GM18861 (cell line): ENCODE measurements at regions not wholly inside any gene's neighbourhood (a gene's known extent, or its start where the extent isn't known, plus 50 kb on each side); places are given as distances from the start of the nearest gene placed in this dataset.

Source experiments
- ATAC-seq: cut with Tn5 transposase; IDR thresholded peaks from one replicate; pipeline ENCODE4 v1.9.1; 2021; ENCODE audit not compliant: unreplicated experiment

DNA sequence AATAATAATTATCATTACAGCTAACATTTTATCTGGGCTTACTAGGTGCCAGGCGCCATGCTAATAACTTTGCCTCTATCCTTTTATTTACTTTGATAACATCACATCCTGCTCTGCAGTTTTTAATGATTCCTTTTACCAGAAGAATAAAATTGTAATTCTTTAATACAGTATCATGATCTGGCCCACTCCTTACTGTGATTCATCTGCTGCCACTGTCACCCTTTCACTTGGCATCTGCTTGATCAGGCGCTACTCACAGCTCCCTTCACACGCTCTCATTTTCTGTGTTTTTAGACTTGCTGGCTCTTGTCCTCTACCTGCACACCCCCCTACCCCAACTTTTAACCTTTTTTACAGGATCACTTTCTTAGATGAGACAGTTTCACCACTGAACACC, 167.5 kb downstream of the NTMT2 start:
- ATAC-seq, result no peak

DNA sequence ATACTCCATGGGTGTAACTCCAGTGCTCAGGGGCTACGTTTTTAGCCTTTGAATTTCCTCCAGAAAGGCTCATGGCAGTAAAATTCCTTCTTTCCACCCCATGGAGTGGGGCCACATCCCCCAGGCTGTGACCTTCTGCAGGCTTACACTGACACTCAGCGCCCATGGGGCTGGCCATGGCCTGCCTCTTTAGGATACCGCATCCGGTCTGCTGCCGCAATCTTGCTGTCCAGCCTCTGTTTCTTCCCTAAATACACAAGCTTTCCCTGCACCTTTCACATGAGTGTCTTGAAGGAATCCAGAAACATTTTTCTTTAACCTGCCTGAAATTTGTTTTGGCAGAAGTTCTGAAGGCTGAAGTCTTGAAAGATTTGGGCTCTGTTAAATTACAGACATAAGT, 170.5 kb downstream of the NTMT2 start:
- no peak for ATAC-seq

DNA sequence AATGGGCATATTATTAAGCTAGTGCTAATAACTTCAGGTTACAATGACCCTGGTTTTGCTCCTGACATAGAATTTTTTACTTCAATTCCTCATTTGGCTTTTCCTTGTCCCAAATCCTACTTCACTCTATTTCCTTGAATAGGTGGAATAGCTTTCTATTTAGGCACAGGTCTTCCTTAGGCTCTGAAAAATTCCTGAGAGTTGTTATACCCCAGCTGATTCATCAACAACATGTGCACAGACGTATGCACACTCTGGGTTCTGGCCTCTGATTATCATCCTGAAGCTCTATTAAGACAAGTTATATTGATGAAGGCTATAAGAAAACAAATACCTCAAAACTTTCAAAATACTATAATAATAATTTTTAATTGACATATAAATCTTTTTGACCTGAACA, 172.4 kb downstream of the NTMT2 start:
- no peak for ATAC-seq

DNA sequence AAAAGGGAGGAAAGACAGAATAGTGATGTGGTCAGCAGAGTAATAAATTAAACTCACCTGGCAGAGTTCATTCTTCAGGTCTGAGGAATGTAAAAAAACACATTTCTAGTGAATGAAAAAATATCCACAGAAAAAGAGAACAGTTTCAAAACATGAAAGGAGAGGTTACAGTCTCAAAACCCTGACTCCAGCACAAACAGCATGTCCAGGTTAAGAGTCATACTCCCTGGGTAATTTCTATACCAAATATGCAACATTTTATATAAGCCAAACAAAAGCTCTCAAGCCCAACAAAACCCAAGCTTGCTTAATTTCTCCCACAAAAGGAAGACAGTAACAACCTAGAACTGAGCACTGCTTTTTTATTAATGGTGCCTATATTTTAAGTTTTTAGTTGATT, 173.0 kb downstream of the NTMT2 start:
- no peak for ATAC-seq

DNA sequence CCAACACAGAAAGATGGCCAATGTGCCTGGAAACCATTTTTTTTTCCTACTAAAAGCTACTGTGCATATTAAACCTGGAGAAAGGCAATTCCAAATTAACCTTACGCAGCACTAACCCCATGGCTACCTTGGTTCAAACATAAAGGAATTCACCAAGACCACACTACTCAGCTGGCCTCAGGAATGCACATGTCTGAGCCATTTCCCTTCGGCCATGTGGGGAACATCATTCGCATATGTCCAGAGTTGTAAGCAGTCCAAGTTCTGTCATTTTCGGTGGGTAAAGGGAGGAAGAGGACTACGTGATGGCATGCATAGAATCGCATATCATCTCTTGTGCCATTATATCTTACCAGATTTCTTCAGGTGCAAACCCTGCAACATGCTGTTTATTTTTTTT, 175.4 kb downstream of the NTMT2 start:
- ATAC-seq, result no peak

DNA sequence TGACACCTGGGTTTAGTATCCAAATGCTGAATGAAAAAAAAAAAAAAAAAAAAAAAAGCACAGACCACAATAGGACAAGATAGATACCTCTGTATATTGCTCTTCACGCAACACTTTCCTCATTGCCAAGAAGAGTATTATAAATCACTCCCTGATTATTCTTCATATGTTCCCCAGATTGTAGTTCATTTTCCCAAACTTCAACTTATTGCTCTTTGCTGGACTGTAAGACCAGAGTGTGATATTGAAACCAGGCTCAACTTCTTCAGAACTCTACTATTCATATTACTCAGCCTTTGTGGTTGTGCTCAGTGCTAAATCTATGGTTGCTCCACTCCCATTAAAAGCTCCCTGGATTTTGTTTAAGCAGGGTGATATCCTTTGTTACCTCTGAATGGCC, 180.4 kb downstream of the NTMT2 start:
- no peak for ATAC-seq

DNA sequence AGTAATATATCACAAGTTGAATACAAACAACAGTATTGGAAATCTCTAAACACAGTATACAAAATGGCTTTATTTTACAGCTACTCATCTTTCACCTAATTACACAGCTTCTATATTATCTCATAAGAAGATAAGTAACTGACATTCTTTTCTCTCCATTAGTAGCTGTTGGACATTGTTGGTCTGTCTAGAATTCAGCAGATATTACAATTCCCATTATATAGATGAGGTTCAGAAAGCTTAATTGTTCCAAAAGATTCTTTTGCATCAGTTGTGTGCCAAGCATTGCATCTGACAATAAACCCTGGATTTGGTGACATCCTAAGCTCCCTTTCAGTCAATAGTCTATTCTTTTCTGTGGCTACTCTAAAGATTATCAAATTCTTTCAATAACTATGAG, 187.0 kb downstream of the NTMT2 start:
- ATAC-seq, result no peak

DNA sequence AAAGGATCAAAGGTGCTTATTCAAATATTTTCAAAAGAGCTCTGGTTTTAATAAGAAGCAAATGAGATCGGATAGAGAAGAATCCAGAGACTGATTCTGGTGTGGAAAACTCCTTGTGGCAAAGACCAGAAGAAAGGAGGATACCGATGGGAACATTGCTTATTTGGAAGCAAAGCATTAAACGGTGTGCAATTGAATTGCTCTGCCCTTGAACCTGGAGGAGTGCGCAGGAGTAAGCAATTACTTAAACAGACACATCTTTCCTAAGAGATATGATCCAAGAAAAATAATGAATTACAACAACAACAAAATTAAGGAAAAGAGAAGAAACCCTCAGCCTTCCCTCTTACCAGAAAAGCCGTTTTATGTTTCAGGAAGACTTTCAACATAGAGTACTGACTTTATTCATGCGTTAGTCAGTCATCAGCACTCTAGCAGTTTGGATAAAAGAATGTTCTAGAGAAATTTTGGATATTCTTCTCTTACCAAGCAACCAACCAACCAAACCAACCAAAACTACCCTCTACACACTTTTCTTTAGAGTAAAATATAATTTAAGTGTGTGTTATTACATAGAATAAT, 191.7 kb downstream of the NTMT2 start:
- ATAC-seq, result no peak

DNA sequence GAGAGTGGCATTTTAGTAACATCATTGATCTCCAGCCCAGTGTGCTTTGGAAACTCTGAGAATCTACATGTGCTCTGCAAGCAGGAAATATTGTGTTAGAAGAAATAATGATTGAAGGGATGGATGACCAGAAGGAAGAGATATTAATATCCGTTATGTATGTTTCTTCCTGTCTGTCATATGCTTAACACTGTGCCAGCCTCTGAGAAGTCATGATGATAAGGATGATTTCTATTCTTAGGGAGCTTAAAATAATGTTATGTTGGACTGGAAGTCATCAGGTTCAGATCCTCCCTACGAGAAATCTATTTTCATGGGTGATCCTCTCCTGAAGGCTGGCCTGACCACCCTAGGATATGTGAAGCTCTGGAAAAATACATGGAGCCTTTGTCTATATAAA, 192.4 kb upstream of the GORAB start:
- no peak for ATAC-seq

DNA sequence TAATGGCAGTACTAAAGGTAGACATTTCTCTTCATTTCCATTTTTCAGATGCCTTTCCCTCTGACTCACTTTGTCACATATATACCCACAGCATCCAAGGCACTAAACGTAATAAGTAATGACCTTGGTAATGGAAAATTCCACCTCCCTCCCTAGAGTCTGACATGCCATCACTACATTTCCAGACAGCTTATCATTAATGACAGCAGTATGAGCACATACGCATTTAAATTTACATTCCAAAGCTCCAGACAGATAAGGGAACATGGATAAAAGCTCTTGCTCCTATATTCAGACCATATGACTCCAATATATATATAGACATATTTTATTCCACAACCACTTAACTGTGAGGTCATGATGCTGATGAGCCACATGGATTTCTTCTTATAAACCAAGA, 191.7 kb upstream of the GORAB start:
- no peak for ATAC-seq

DNA sequence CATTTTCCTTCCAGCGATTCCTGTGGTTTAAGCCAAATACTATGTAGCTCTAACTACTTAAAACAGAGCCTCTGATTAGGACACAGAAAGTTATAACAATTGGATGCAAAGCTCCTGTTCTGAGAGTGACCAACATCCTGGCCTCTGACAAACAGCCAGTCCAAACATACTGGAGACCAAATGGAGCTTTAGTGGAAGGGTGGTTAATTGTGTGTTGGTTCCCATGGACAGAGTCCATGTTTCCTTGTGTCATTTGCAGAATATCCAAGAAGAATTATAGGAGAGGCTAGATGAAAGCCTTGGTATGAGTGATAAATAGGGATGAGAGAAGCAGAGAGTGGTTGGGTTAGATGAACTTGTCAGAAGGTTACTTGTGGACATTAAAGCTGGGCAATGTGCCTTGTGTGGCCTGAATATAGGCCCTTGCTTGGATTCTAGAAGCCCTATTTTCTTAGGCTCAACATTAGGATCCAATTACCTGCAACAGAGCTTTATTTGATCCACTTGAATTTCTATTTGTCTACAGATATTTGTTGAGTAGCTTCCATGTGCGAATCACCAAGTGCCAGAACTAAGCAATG, 180.5 kb upstream of the GORAB start:
- no peak for ATAC-seq

DNA sequence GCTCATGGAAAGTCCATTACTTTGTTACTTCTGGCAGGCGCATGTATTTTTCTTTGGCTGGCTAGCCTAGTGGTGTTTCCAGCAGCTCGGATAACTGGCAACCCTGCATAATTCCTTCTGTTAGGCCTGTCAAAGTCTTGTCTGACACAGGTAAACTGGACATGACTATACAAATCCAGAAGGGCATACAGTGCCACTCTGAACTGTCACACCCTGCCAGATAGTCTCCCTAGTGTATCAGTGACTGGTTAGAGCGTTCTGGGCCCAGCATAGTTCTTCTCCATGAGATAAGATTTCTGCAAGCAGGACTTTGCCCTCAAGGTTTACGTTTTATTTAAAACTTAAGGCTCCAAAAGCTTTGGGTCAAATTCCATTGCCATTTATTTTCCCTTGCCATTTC, 177.7 kb upstream of the GORAB start:
- no peak for ATAC-seq

DNA sequence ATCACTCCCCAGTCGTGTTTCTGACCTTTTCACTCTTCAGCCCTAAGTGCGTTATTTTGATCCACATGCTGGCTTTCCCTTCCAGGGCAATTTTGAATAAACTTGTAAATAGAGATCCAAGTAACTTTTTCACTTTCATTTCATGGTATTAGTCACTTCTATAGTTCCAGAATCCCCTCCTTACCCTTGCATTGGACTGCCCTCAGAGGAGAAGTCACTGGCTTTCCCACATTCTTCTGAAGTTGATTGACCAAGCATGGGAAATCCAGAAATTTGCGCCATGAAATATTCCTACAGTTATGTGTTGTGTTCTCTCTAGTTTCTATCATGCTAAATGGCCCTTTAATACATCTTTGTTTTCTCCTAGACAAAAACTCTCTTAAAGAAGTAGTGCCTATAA, 177.3 kb upstream of the GORAB start:
- ATAC-seq, result no peak

DNA sequence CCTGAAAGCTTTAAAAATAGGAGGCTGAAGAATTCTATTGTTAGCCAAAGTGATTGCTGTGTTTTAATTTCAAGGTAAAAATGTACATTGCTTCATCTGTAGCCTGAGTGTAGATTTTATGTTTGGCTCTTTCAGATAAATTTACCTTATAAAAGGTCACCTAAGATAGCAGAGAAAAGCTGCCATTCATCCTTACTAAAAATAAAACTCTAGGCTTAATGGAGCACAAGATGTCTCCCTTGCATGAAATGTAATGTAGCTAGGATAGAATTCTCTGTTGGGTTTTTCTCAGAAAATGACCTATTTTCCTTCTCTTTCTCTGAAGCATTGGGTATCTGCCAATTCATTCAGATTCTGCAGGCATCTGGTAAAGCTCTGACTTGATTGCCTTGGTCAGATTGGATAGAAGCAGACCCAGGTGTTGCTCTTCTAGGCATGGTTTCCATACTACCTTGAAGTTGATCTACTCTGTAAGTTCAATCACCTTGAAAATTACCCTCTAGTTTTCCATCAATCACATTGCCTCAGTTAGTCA, 176.6 kb upstream of the GORAB start:
- ATAC-seq, result no peak

DNA sequence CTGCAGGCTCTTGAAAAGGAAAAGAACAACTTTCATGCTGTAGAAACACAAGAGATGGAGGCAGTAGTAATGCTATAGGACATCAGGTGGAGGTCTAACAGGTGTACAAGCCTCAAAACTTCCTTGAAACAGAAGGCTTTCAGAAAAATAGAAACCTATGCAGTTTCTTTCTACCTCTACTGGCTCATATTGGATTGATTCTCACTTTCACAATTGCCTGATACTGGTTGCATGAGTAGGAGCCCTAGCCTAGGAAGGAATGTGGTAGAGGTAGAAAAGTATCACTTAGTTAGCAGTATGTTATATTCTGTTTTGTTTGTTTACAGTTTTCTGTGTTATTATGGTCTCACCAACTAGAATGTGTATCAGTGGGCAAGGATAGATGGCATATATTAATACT, 175.4 kb upstream of the GORAB start:
- no peak for ATAC-seq

DNA sequence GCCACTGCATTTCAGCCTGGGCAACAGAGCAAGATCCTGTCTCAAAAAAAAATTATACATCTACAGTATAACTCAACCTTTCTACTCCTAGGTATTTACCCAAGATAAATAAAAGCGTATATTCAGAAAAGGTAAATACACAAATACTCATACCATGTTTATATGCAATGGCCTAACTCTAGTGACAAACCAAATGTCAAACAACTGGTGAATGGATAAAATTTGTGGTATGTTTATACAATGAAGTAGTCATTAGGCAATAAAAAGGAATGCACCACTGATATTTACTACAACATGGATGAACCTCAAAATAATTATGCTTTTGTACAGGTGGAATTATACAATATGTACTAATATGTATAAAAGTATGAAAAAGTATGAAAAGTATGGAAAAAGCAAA, 174.2 kb upstream of the GORAB start:
- ATAC-seq, result no peak

DNA sequence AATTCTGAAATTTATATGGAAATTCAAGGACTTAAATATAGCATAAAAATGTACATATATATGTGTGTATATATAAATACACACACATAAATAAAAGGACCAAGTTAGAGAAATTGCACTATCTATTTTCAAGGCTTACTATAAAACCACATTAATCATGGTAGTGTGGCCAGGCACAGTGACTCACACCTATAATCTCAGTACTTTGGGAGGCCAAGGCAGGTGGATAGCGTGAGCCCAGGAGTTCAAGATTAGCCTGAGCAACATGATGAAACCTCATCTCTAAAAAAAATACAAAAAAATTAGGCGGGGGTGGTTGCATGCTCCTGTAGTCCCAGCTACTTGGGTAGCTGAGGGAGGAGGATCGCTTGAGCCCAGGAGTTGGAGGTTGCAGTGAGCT, 171.4 kb upstream of the GORAB start:
- ATAC-seq, result no peak

DNA sequence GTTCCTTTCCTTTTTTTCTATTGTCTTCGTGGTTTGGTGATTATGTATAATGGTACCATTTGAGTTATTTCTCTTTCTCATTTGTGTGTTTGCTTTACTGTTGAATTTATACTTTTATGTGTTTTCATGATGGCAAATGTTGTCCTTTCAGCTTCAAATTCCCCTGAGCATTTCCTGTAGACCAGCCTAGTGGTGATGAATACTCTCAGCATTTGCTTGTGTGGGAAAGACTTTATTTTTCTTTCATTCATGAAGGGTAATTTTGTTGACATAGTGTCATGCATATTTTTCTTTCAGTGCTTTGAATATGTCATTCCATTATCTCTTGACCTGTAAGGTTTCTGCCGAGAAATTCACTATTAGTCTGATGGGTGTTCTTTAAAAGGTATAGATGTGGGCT, 166.6 kb upstream of the GORAB start:
- no peak for ATAC-seq

DNA sequence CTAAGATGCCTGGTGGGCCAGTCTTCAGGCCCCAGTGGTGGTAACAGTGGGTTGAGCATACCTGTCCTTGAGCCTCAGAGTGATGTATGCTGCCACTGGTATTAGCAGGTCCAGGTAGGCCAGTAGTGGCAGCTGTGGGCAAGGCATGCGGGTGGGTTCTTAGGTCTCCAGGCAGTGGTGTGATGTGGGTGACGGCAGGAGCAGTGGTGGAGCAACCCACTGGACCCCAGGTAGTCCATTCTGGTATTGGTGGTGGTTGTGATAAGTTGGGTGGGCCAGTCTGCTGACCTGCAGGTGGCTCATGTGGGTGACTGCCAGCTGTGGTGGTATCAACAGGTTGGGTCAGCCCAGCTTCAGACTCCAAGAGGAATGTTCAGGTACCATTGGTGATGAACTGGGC, 165.0 kb upstream of the GORAB start:
- no peak for ATAC-seq

DNA sequence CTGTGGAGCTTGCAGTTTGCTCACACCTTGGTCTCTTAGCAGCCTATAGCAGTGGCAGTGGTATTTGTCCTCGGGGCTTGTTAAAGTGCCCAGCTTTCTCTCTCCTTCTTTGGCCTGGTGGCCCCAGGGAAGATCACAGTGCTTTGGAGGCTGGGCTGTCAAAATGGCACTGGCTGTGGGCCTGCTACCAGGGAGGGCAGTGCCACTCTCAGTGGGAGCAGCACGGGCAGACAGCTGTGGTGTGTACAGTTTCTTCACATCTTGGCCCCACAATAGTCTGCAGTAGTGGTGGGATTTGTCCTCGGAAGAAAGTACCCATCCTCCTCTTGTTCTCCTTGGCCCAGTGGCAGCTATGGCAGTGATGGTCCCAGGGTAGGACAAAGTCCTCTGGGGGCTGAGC, 164.4 kb upstream of the GORAB start:
- ATAC-seq, result no peak

DNA sequence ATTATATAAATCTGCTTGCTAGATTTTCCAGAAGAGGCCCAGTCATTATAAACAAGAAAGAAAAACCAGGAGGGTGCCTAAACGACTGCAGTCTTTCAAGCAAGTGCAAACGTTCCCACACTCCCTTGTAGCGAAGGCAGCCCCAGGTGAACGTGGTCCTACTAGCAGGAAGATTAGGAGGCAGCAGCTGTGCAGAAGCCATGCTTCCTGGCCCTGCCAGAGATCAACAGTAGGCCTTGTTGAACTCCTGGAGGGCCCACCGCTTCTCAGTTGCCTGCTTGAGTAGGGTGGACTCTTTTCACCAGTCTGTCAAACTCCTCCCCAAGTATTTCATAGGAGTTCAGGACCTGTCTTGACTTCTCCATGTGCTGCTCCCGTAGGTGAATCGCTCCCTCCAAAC, 163.0 kb upstream of the GORAB start:
- ATAC-seq, result no peak

DNA sequence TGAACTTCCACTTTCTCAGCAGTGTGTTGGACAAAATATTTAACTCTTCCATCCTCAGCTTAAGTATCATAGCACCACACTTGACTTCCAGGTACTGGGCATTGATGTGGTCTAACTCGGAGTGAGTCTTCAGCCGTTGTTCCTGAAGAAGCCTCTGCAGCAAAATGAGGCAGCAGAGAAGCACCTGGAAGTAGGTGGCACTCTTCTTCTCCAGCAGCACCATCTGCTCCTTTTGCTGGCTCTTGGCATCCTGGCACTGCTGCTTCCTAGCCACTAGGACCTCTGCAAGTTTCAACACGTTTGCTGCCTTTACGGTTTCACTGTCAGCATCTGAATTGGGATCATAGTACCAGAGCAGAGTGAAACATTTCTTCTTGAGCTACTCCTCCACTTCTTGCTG, 162.5 kb upstream of the GORAB start:
- no peak for ATAC-seq

DNA sequence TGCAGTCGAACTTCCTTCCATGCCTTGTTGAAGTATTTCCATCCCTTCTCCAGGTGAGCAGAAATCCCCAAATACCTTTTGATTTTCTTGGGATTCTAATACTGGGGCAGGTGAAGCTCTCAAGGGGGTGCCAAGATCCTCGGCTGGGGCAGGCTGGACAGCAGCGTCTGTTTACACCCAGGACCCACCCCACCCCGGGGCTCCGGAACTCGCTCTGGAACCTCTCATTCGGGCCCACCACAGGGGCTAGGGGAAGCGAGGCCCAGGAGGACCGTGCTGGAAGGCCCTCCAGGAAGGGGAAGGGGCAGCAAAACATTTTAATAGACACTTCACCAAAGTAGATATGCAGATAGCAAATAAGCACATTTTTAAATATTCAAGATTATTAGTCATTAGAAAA, 161.9 kb upstream of the GORAB start:
- ATAC-seq, result no peak
